ENCODE measurements at regions not wholly inside any gene's neighbourhood (a gene's known extent, or its start where the extent isn't known, plus 50 kb on each side); places are given as distances from the start of the nearest gene placed in this dataset.

- H3K4me3 ChIP-seq (ENCODE audit: low read length) = no peak overlapping the region
- DNase-seq (ENCODE audit: low read depth, low spot score) = no peak
Observed at GRCh38 chr1:60989749-60990713, 92.3 kb upstream of the NFIA start.

GRCh38 chr1:60988891-60989290, 93.5 kb upstream of the NFIA start:
- DNase-seq (ENCODE audit: low read depth, low spot score) = no peak

GRCh38 chr1:60987904-60988303, 94.5 kb upstream of the NFIA start:
- H3K4me3 ChIP-seq (ENCODE audit: low read length) = no peak overlapping the region
- DNase-seq (ENCODE audit: low read depth, low spot score) = no peak

More at GRCh38 chr1:60988891-60989290, 93.5 kb upstream of the NFIA start:
- H3K4me3 ChIP-seq (ENCODE audit: low read length) = no peak overlapping the region

- no peak overlapping the region for H3K4me3 ChIP-seq (ENCODE audit: low read length)
- DNase-seq (ENCODE audit: low read depth, low spot score) = no peak
Observed at GRCh38 chr1:60984062-60984799, 98.1 kb upstream of the NFIA start.

- H3K4me3 ChIP-seq (ENCODE audit: low read length) = no peak overlapping the region
- DNase-seq (ENCODE audit: low read depth, low spot score) = no peak
Observed at GRCh38 chr1:60983701-60984061, 98.7 kb upstream of the NFIA start.

- H3K4me3 ChIP-seq (ENCODE audit: low read length) = no peak overlapping the region
Observed at GRCh38 chr1:60982539-60982938, 99.8 kb upstream of the NFIA start.

GRCh38 chr1:60981357-60981756, 101.0 kb upstream of the NFIA start:
- DNase-seq (ENCODE audit: low read depth, low spot score) = no peak
- no peak overlapping the region for H3K4me3 ChIP-seq (ENCODE audit: low read length)

More at GRCh38 chr1:60982539-60982938, 99.8 kb upstream of the NFIA start:
- no peak for DNase-seq (ENCODE audit: low read depth, low spot score)

- DNase-seq (ENCODE audit: low read depth, low spot score) = peak; percentile 25
- H3K4me3 ChIP-seq (ENCODE audit: low read length) = no peak overlapping the region
Observed at GRCh38 chr1:60978421-60979357, 103.7 kb upstream of the NFIA start.

- DNase-seq (ENCODE audit: low read depth, low spot score) = no peak
- H3K4me3 ChIP-seq (ENCODE audit: low read length) = no peak overlapping the region
Observed at GRCh38 chr1:60977661-60978060, 104.7 kb upstream of the NFIA start.

GRCh38 chr1:60974524-60975372, 107.6 kb upstream of the NFIA start:
- DNase-seq (ENCODE audit: low read depth, low spot score) = no peak
- no peak overlapping the region for H3K4me3 ChIP-seq (ENCODE audit: low read length)

- H3K4me3 ChIP-seq (ENCODE audit: low read length) = no peak overlapping the region
- no peak for DNase-seq (ENCODE audit: low read depth, low spot score)
Observed at GRCh38 chr1:60973668-60974067, 108.7 kb upstream of the NFIA start.

GRCh38 chr1:60972841-60973364, 109.5 kb upstream of the NFIA start:
- no peak for DNase-seq (ENCODE audit: low read depth, low spot score)
- H3K4me3 ChIP-seq (ENCODE audit: low read length) = no peak overlapping the region

- no peak for DNase-seq (ENCODE audit: low read depth, low spot score)
- H3K4me3 ChIP-seq (ENCODE audit: low read length) = no peak overlapping the region
Observed at GRCh38 chr1:60971330-60971729, 111.0 kb upstream of the NFIA start.

GRCh38 chr1:60969971-60970509, 112.3 kb upstream of the NFIA start:
- no peak overlapping the region for H3K4me3 ChIP-seq (ENCODE audit: low read length)
- DNase-seq (ENCODE audit: low read depth, low spot score) = no peak

GRCh38 chr1:60965280-60965854, 117.0 kb upstream of the NFIA start:
- no peak for DNase-seq (ENCODE audit: low read depth, low spot score)
- H3K4me3 ChIP-seq (ENCODE audit: low read length) = no peak overlapping the region

GRCh38 chr1:60963167-60963940, 119.0 kb upstream of the NFIA start:
- H3K4me3 ChIP-seq (ENCODE audit: low read length) = no peak overlapping the region
- DNase-seq (ENCODE audit: low read depth, low spot score) = no peak
